Stimulated activated naive CD4-positive, alpha-beta T cell (primary cell): ENCODE measurements at regions not wholly inside any gene's neighbourhood (a gene's known extent, or its start where the extent isn't known, plus 50 kb on each side); places are given as distances from the start of the nearest gene placed in this dataset.
"Not testable (repeated sequence)": the region's sequence is repeated elsewhere in the genome, so short reads cannot be mapped to it uniquely, and the experiment has no call there.

Source experiments
- DNase-seq, 6 experiments: peaks; one replicate each; lab custom pipeline; 2025; lab: John Stamatoyannopoulos, UW

- no peak for DNase-seq
Observed at GRCh38 chr4:170190265-170190664, 100.5 kb upstream of the AADAT start.

- no peak for DNase-seq
Observed at GRCh38 chr4:170170861-170171260, 81.1 kb upstream of the AADAT start.

GRCh38 chr4:170169699-170170098 is 79.9 kb upstream of the AADAT start:
- no peak for DNase-seq

- DNase-seq = no peak
Observed at GRCh38 chr4:170167678-170168077, 77.9 kb upstream of the AADAT start.

- DNase-seq = not testable (repeated sequence)
Observed at GRCh38 chr4:170166193-170166592, 76.4 kb upstream of the AADAT start.

- no peak for DNase-seq
Observed at GRCh38 chr4:170162416-170162815, 72.7 kb upstream of the AADAT start.

GRCh38 chr4:170157670-170158069 is 67.9 kb upstream of the AADAT start:
- no peak for DNase-seq

GRCh38 chr4:170145120-170145519 is 55.4 kb upstream of the AADAT start:
- no peak for DNase-seq

- no peak for DNase-seq
Observed at GRCh38 chr4:170139764-170140163, 50.0 kb upstream of the AADAT start.
